CD4-positive, alpha-beta T cell treated with Interleukin-2 at 100 ng/mL for 4 hours (primary cell): ENCODE measurements at regions not wholly inside any gene's neighbourhood (a gene's known extent, or its start where the extent isn't known, plus 50 kb on each side); places are given as distances from the start of the nearest gene placed in this dataset.

Source experiments
- DNase-seq: peaks from one replicate; pipeline ENCODE4 v3.0.0-alpha.2; 2020; ENCODE audit warnings: low spot score

DNA sequence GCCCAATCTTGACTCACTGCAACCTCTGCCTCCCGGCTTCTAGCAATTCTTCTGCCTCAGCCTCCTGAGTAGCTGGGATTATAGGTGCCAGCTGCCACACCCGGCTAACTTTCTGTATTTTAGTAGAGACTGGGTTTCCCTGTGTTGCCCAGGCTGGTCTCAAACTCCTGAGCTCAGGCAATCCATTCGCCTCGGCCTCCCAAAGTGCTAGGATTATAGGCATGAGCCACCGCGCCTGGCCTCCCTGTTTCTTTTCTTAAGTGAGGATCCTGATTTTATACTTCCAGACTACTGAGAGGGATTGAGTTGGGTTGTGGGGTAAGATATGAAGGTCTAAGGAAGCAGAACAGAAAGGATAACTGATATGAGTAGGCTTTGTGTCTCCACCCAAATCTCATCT, 106.8 kb downstream of the CNTN3 start:
- no peak for DNase-seq

DNA sequence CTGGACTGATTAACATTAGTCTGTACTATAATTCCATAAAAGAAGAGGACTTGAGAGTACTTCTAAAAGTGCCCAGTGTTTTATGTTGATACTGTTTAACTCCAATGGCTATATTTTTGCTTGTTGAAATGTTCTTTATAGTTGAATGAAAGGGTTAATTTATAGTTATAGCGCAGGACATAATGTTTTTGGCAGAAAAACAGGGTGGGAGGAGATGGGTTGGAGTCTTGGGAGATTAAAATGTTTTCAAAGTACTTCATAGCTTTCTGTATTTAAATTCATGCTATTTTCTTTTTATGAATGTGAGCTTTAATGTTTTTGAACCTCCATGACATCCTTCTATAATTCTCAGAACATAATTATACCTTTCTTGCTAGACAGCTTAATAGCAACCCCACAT, 108.2 kb downstream of the CNTN3 start:
- DNase-seq = no peak

DNA sequence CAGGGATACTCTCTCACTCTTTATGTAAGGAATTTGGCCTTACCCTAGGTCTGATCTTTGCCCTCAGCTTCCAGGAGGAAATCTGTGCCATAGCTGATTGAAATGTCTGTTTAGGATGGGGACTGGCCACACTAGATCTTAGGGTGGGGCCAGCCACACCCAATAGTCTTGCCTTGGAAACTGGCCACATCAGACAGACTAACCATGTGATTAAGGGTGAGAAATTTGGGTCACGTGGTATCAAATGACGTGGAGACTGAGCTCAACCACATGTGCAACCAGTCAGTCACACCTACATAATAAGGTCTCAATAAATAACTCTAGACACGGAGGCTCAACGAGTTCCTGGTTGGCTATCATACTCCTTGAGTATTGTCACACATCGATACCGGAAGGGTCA, 113.5 kb downstream of the CNTN3 start:
- no peak for DNase-seq

GRCh38 chr3:74500257-74500656, 114.2 kb downstream of the CNTN3 start:
- no peak for DNase-seq

GRCh38 chr3:74491874-74492273, 122.6 kb downstream of the CNTN3 start:
- no peak for DNase-seq

DNA sequence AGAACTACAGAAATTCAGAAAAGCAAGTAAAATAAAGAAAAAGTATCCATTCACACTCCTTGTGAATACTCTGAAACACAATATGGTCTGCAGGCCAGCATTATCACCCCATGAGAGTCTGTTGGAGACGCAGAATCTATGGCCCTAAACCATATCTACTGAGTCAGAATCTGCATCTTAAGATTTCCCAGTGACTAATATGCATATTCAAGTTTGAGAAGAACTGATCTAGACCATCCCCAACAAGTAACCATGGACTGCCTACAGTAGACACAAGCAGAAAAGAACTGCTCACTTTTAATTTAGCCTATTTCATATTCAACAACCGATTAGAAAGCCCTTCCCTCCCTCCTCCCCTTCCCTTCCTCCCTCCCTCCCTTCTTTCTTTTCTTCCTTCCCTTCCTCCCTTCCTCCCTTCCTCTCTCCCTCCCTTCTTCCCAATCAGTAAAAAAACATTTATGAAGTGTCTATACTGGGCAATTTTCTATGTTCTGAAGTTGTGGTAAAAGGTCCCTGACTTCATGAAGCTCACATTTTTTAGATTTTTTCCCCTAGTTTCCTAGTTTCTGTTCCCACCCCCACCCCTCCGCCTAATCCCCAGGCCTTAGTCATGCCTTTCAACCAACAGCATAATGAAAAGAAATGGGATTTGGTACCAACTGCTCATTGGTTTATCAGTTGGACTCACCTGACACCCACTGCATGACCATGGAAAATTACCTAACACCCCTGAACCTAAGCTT, 125.2 kb downstream of the CNTN3 start:
- DNase-seq = no peak

DNA sequence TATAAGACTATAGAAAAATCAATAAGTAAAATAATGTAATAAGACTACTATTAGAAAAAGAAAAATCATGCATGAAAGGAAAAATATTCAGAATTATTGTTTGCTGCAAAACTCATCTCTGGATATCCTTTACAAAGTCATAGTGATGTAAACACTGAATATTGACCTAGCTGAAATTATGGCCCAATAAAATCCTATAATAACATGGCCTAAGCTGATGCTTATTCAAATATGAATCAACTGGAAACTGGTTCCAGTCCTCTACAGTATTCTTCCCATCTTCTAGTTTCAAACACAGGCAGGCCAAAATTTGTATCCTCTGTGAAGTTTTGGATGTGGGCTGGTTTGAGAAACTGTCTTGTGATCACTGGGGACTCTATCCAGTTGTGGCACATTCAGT, 134.5 kb downstream of the CNTN3 start:
- DNase-seq = no peak

GRCh38 chr3:74470313-74470712, 144.1 kb downstream of the CNTN3 start:
- no peak for DNase-seq

DNA sequence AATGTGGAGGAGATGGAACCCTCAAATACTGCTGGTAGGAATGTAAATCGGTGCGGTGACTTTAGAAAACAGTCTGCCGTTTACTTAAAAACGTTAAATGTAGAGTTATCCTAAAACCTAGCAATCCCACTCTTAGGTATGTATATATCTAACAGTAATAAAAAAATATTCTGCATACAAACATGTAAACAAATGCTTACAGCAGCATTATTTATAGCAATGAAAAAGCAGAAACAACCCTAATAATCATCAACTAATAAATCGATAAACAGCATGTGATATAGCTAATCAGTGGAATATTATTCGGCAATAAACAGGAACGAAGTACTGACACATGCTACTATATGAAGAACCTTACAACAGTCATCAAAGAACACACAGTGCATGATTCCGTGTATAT, 144.7 kb downstream of the CNTN3 start:
- no peak for DNase-seq

DNA sequence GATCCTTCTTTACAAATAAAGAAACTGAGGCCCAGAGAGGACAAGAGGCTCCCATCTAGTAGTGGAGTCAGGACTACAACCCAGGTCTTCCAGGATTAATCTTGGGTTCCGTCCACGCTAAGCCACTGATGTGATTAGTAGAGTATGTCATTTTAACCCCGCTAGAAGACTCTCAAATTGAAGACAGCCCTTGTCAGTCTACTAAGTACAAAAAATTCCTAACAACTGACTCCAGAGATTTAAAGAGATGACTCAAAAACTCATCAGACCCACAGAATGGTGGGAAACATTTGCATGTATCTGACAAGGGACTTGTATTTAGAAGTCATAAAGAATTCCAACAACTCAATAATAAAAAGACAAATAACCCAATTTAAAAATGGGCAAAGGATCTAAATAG, 145.3 kb downstream of the CNTN3 start:
- DNase-seq = no peak

DNA sequence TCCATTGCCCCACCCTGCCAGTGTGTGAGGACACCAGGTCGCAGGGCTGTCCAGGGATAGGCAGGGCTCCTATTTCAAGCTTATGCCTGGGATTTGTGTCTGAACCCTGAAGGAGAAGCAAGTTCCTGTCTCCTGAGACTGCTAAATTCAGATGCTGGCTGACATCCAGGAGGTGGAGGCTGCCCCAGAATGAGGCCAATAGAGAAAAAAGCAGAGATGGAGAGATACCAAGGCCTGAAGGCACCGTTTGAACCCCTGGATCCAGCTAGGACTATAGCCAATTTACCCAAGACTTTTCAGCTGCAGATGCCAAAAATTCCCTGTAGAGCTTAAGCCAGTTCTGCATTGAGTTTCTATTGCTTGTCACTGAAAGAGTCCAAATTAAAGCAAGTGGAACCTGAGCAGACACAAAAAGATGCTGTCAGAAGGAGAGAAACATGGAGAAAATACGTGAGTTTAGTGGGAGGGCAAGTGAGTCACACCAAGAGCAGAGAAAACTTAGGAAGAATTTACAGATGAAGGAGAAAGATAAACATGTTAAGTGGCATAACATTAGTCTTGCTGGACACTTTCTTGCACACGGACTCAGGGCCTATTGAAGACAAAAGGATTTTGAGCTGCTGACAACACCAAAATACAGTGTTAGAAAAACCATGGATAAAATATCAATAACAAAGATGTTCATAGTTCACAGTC, 148.6 kb downstream of the CNTN3 start:
- DNase-seq = no peak

DNA sequence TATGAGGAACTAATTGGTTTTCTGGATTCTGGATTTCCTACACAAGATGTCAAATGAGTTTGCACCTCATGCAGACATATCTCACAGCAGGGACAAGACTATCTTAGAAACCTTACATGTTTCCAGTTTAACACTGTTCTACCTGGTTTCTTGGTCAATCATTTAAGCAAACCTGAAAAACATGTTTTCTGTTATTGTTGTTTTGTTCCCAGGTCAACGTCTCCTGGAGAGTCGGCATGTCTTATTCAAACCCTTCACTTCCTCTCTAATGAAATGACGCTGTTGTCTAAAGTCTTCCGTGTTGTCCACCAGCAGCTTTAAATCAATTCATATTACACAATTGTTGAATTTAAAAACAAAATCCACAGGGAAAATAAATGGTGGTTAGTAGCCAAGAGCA, 150.9 kb downstream of the CNTN3 start:
- no peak for DNase-seq

- no peak for DNase-seq
Measured at GRCh38 chr3:74456166-74456565, 158.3 kb downstream of the CNTN3 start.

GRCh38 chr3:74447221-74447620, 167.2 kb downstream of the CNTN3 start:
- DNase-seq = no peak

GRCh38 chr3:74445541-74445940, 168.9 kb downstream of the CNTN3 start:
- DNase-seq = no peak

DNA sequence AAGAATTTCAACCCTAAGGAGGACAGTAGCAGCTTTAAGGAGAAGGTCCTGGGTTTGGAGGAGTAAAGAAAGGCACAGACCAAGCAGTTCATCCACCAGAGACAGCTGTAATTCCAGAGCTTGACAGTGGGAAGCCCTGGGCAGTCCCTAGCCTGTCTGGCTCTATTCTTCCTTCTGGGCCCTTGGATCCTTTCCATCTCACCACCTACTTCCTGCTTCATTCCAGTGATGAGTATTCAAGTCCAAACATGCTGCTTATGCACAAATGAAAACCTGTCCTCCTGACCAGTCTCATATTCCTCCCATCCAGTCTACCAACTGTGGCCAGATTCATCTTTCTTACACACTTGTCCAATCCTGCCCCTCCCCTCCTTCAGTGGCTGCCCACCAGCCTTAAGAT, 171.4 kb downstream of the CNTN3 start:
- DNase-seq = no peak

DNA sequence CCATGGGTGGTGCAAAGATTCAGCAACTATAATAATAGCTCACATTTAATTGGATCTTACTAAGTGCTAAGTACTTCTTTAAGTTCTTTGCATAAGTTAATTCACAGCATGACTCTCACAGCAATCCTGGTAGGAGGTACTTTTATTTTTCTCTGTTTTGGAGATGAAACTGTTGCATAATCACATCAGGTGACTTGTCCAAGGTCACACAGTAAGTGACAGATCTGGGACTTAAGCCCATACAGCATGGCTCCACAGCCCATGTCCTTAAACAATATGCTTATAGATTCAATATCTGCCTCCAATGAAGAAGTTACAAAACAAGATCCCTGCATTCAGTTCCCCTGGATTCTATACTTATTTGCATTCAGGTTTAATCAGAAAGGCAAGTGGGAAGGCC, 171.8 kb downstream of the CNTN3 start:
- no peak for DNase-seq

DNA sequence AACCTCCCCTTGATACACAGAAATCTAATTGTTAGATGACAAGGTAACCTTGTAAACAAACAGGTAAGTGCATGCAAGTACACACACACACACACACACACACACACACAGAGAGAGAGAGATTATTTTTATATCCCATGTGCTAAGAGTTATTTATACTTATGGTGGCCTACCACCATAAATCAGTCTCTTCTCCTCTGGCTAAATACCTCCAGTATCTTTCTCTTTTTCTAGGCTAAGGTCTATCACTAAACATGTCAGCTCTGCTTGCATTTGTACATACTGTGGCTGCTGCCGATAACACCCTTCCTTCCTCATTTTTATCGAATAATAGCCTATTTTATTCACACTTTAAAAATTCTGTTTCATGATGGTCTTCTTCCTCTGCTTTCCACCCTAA, 172.4 kb downstream of the CNTN3 start:
- no peak for DNase-seq

- DNase-seq = no peak
Measured at GRCh38 chr3:74436184-74436583, 178.3 kb downstream of the CNTN3 start.

- no peak for DNase-seq
Measured at GRCh38 chr3:74435631-74436030, 178.8 kb downstream of the CNTN3 start.

- DNase-seq = no peak
Measured at GRCh38 chr3:74434406-74434805, 180.1 kb downstream of the CNTN3 start.

GRCh38 chr3:74426571-74426970, 187.9 kb downstream of the CNTN3 start:
- no peak for DNase-seq

DNA sequence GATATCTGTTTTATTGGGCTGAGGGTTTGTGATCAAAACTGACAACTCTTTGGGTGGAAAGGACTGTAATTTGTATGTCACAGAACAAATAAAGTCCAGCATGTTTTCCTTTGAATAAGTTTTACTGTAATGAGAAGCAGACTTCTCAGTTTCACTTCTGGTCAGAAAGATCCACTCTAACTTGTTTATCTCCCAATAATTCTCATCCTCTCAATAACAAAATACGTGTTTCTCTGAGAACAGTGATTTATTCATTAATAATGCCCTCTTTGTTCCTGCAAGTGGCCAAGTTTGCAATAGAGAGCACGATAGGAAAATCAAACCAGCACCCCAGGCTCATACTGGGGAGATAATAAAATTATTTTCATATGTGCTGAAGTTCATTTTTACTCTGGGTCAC, 190.6 kb downstream of the CNTN3 start:
- DNase-seq = no peak

DNA sequence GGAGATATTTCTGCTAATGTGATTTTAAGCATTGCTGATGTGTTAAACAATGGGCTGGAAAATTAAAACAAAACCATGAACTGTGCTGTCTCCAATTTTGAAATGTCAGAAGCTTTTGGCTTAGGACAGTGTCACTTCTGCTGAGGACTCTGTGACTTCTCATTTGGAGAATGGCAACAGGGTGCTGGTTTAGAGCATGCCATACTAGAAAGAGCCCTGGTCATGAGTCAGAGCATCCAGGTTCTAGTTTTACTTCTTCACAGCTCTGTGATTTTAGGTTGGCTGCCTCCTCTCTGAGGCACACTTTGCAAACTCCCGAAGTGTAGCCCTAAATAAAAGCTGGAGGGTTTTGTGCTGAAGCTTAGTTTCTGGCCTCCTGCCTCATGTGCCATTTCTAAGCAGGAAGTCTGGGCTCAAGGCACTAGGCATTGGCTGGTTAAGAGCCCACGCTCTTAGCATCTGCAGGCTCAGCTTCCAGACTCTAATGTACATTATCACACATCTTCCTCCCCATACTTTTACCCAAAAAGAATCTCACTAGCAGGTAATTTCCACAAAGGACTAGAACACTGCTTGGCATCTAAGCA, 193.8 kb downstream of the CNTN3 start:
- no peak for DNase-seq
